ENCODE measurements at regions not wholly inside any gene's neighbourhood (a gene's known extent, or its start where the extent isn't known, plus 50 kb on each side); places are given as distances from the start of the nearest gene placed in this dataset.

DNA sequence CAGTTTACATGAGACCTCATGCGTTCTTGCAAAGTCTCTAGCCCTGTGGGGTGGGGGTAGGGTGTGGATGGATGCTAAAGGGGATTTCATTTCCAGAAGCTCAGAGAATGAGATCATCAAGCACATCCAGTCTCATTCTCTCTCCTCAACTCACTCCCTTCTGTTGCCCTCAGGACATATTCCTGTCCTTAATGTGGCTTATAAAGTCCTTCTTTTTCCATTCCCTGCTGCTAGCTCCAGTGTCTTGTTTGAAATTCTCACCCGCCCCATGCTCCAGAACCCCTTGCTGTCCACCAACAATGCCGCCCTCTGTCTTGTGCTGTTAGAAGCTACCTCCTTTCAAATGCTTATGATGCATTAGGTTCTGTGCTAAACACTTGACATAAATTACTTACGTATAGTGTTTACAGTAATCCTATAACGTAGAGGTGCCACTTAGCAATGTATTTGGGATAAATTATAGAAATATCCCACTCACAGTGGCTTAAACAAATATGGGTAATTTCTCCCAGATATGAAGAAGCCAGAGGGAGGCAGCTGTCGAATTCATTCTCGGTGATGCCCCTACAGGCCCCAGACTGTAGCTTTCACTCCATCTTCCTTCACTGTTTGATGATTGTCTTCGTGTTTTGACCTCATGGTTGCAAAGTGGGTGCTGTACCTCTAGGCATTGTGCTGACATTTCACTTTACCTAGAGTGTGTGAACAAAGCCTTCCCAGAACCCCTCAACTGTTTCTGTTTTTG is 273.1 kb upstream of the TBL1XR1 start:
- no peak for ATAC-seq
- TF ChIP-seq ZNF70 (CRISPR knock-in tag; IDR thresholded peaks at IDR 0.05) (no peak), ZC3H10 (CRISPR knock-in tag; IDR thresholded peaks at IDR 0.05) (no peak), ESRRG (CRISPR knock-in tag; IDR thresholded peaks at IDR 0.05) (no peak), CREB5 (CRISPR knock-in tag; IDR thresholded peaks at IDR 0.05; ENCODE audit: low read depth) (no peak), TOX (CRISPR knock-in tag; IDR thresholded peaks at IDR 0.05; ENCODE audit: borderline replicate concordance) (no peak), CSDC2 (CRISPR knock-in tag; IDR thresholded peaks at IDR 0.05) (no peak), BACH2 (CRISPR knock-in tag; IDR thresholded peaks at IDR 0.05; ENCODE audit: borderline replicate concordance) (no peak)
- TF ChIP-seq, protein P1, sequence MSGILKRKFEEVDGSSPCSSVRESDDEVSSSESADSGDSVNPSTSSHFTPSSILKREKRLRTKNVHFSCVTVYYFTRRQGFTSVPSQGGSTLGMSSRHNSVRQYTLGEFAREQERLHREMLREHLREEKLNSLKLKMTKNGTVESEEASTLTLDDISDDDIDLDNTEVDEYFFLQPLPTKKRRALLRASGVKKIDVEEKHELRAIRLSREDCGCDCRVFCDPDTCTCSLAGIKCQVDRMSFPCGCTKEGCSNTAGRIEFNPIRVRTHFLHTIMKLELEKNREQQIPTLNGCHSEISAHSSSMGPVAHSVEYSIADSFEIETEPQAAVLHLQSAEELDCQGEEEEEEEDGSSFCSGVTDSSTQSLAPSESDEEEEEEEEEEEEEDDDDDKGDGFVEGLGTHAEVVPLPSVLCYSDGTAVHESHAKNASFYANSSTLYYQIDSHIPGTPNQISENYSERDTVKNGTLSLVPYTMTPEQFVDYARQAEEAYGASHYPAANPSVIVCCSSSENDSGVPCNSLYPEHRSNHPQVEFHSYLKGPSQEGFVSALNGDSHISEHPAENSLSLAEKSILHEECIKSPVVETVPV (CRISPR knock-in tag; IDR thresholded peaks at IDR 0.05): no peak
- TF ChIP-seq, protein P2, sequence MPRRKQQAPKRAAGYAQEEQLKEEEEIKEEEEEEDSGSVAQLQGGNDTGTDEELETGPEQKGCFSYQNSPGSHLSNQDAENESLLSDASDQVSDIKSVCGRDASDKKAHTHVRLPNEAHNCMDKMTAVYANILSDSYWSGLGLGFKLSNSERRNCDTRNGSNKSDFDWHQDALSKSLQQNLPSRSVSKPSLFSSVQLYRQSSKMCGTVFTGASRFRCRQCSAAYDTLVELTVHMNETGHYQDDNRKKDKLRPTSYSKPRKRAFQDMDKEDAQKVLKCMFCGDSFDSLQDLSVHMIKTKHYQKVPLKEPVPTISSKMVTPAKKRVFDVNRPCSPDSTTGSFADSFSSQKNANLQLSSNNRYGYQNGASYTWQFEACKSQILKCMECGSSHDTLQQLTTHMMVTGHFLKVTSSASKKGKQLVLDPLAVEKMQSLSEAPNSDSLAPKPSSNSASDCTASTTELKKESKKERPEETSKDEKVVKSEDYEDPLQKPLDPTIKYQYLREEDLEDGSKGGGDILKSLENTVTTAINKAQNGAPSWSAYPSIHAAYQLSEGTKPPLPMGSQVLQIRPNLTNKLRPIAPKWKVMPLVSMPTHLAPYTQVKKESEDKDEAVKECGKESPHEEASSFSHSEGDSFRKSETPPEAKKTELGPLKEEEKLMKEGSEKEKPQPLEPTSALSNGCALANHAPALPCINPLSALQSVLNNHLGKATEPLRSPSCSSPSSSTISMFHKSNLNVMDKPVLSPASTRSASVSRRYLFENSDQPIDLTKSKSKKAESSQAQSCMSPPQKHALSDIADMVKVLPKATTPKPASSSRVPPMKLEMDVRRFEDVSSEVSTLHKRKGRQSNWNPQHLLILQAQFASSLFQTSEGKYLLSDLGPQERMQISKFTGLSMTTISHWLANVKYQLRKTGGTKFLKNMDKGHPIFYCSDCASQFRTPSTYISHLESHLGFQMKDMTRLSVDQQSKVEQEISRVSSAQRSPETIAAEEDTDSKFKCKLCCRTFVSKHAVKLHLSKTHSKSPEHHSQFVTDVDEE (CRISPR knock-in tag; IDR thresholded peaks at IDR 0.05): no peak

DNA sequence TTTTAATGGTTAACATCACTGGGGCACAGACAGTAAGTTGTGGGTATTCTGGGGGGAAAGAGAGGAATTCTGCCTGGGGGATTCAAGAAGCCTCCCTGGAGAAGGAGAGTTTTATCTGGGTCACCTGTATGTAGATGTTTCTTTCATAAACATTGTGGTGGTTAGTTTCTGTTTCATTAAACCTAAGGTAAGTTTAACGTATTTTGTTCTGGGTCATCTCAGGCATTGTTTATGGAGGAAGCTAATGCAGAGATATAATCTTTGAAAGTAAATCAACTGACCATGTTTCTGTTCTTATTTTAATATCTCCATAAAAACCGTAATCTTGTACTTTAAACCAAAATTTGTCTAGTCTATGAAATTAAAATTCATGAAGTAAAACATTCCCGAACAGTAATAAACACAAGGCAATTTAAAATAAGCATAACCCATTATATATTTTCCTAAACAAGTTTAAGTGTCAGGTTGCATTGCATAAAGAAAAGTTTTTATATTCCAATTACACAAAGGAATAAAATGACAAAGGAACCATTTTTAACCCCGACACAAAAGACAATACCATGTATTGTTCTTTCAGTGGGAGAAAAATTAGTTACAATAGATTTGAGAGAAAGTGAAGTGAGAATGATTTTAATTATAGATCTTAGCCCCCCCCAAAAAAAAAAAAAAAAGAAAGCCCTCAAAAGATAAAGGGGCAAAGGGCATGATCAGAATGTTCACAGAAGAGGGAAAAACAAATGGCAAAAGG is 274.6 kb upstream of the TBL1XR1 start:
- no peak for ATAC-seq
- TF ChIP-seq CREB5 (CRISPR knock-in tag; IDR thresholded peaks at IDR 0.05; ENCODE audit: low read depth): no peak
- TF ChIP-seq ESRRG (CRISPR knock-in tag; IDR thresholded peaks at IDR 0.05): no peak
- no peak for TF ChIP-seq ZNF8 (CRISPR knock-in tag; IDR thresholded peaks at IDR 0.05)
- TF ChIP-seq, protein P3, sequence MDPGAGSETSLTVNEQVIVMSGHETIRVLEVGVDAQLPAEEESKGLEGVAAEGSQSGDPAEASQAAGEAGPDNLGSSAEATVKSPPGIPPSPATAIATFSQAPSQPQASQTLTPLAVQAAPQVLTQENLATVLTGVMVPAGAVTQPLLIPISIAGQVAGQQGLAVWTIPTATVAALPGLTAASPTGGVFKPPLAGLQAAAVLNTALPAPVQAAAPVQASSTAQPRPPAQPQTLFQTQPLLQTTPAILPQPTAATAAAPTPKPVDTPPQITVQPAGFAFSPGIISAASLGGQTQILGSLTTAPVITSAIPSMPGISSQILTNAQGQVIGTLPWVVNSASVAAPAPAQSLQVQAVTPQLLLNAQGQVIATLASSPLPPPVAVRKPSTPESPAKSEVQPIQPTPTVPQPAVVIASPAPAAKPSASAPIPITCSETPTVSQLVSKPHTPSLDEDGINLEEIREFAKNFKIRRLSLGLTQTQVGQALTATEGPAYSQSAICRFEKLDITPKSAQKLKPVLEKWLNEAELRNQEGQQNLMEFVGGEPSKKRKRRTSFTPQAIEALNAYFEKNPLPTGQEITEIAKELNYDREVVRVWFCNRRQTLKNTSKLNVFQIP (CRISPR knock-in tag; IDR thresholded peaks at IDR 0.05; ENCODE audit: borderline replicate concordance, low read depth): no peak
- no peak for TF ChIP-seq ZC3H10 (CRISPR knock-in tag; IDR thresholded peaks at IDR 0.05)

GRCh38 chr3:177473184-177473583 is 275.9 kb upstream of the TBL1XR1 start:
- ATAC-seq: no peak
- TF ChIP-seq, protein P2 (CRISPR knock-in tag; IDR thresholded peaks at IDR 0.05): no peak
- TF ChIP-seq PPARA (CRISPR knock-in tag; IDR thresholded peaks at IDR 0.05; ENCODE audit: borderline replicate concordance): no peak
- no peak for TF ChIP-seq ESRRG (CRISPR knock-in tag; IDR thresholded peaks at IDR 0.05)
- no peak for TF ChIP-seq ARNTL (CRISPR knock-in tag; IDR thresholded peaks at IDR 0.05; ENCODE audit: borderline replicate concordance, low read depth)
- TF ChIP-seq ZC3H10 (CRISPR knock-in tag; IDR thresholded peaks at IDR 0.05): no peak
- TF ChIP-seq OSR1 (CRISPR knock-in tag; IDR thresholded peaks at IDR 0.05): no peak
- no peak for TF ChIP-seq GLIS3 (CRISPR knock-in tag; IDR thresholded peaks at IDR 0.05)
- TF ChIP-seq, protein P3 (CRISPR knock-in tag; IDR thresholded peaks at IDR 0.05; ENCODE audit: borderline replicate concordance, low read depth): no peak
- TF ChIP-seq TOX (CRISPR knock-in tag; IDR thresholded peaks at IDR 0.05; ENCODE audit: borderline replicate concordance): no peak
- TF ChIP-seq, protein P1 (CRISPR knock-in tag; IDR thresholded peaks at IDR 0.05): no peak

Data from SK-N-SH treated with all-trans-retinoic acid at 6 μM for 48 hours (cell line).